B cell (primary cell): ENCODE measurements at regions not wholly inside any gene's neighbourhood (a gene's known extent, or its start where the extent isn't known, plus 50 kb on each side); places are given as distances from the start of the nearest gene placed in this dataset.

Experiments
- ATAC-seq: fragments of 200-7000 bp; cut with Tn5 transposase; one replicate; pipeline ENCODE4 v1.10.0; 2021; ENCODE audit warnings: low read depth, mild to moderate bottlenecking, moderate number of reproducible peaks, moderate library complexity
- CTCF ChIA-PET: fragments of 350-600 bp; sonication (Branson Sonifier 250); formaldehyde crosslinking; loops from one replicate; lab custom pipeline; 2021; ENCODE audit warnings: antibody characterized with exemption, inconsistent platforms; lab: Charles Lee
- POLR2A ChIA-PET: fragments of 350-600 bp; sonication (Branson Sonifier 250); formaldehyde crosslinking; loops from one replicate; lab custom pipeline; 2021; ENCODE audit warnings: antibody characterized with exemption; lab: Charles Lee
- DNase-seq: peaks from one replicate; pipeline ENCODE4 v3.0.0; 2013
- H2AFZ ChIP-seq: 2 replicates; pipeline ENCODE4 v1.6.1; 2012; ENCODE audit warnings: mild to moderate bottlenecking, low read depth, low read length; ENCODE audit not compliant: insufficient read depth, poor library complexity, severe bottlenecking
- H3K27ac ChIP-seq, 2 donors: 1 replicate in 1 of 2; 2 replicates in 1 of 2; pipeline ENCODE4 v1.5.1; 2012 to 2013; ENCODE audit warnings: low read length in 2 of 2, mild to moderate bottlenecking in 2 of 2, moderate library complexity in 1 of 2
- H3K27me3 ChIP-seq, 4 experiments: fragments of 200-600 bp in 1 of 4; sonication (generic) in 1 of 4; replicated peaks in 1 of 4; 1 replicate in 2 of 4; 2 replicates in 2 of 4; pipeline versions ENCODE4 v1.6.1 to v1.7.0; 2013 to 2016; ENCODE audit warnings: low read length in 3 of 4, mild to moderate bottlenecking in 2 of 4, mixed read lengths in 1 of 4, moderate library complexity in 1 of 4; ENCODE audit not compliant: insufficient read depth in 4 of 4, control insufficient read depth in 3 of 4; ENCODE audit errors: control extremely low read depth in 1 of 4
- H3K36me3 ChIP-seq, 2 experiments: replicated peaks in 1 of 2; 1 replicate in 1 of 2; 2 replicates in 1 of 2; pipeline versions ENCODE4 v1.6.1 to v1.7.1; 2013; ENCODE audit warnings: low read length in 1 of 2; ENCODE audit not compliant: insufficient read depth in 2 of 2, control insufficient read depth in 1 of 2; ENCODE audit errors: control extremely low read depth in 1 of 2, extremely low read depth in 1 of 2
- H3K4me1 ChIP-seq, 2 donors: fragments of 200-600 bp in 1 of 2; sonication (generic) in 1 of 2; 1 replicate in 1 of 2; 2 replicates in 1 of 2; pipeline versions ENCODE4 v1.5.1 to v1.6.1; 2013 to 2017; ENCODE audit warnings: low read length in 2 of 2; ENCODE audit not compliant: control insufficient read depth in 2 of 2, insufficient read depth in 2 of 2
- H3K4me2 ChIP-seq: replicated peaks from 2 replicates; pipeline ENCODE3; 2012; ENCODE audit warnings: mild to moderate bottlenecking, low read depth, low read length; ENCODE audit not compliant: poor library complexity, severe bottlenecking
- H3K4me3 ChIP-seq, 5 experiments: fragments of 200-600 bp in 1 of 5; sonication (generic) in 1 of 5; 1 replicate in 3 of 5; 2 replicates in 2 of 5; pipeline versions ENCODE4 v1.5.1 to v1.7.0; 2011 to 2016; ENCODE audit warnings: low read length in 4 of 5, mild to moderate bottlenecking in 4 of 5, low read depth in 2 of 5, control low read depth in 1 of 5, moderate library complexity in 1 of 5; ENCODE audit not compliant: insufficient read depth in 1 of 5; ENCODE audit errors: control extremely low read depth in 1 of 5, extremely low read depth in 1 of 5
- H3K79me2 ChIP-seq: fragments of 200-600 bp; sonication (generic); one replicate; pipeline ENCODE4 v1.6.0; 2016; ENCODE audit warnings: low read length; ENCODE audit not compliant: control insufficient read depth, insufficient read depth
- H3K9ac ChIP-seq: fragments of 200-600 bp; sonication (generic); 2 replicates; pipeline ENCODE4 v1.6.1; 2017; ENCODE audit warnings: mild to moderate bottlenecking, low read length, moderate library complexity
- H3K9me3 ChIP-seq, 3 donors: one replicate each; pipeline versions ENCODE4 v1.6.1 to v1.7.1; 2013; ENCODE audit warnings: low read length in 2 of 3; ENCODE audit not compliant: control insufficient read depth in 2 of 3, insufficient read depth in 1 of 3; ENCODE audit errors: control extremely low read depth in 1 of 3
- H4K20me1 ChIP-seq: 2 replicates; pipeline ENCODE4 v1.6.0; 2012; ENCODE audit warnings: mild to moderate bottlenecking, low read length; ENCODE audit not compliant: insufficient read depth, control insufficient read depth, poor library complexity, severe bottlenecking
- H3K27ac Mint-ChIP-seq: one replicate; pipeline ENCODE4 v1.8.0; 2021; ENCODE audit warnings: mixed read lengths
- H3K27me3 Mint-ChIP-seq: one replicate; pipeline ENCODE4 v1.8.0; 2021; ENCODE audit warnings: mixed read lengths
- H3K4me1 Mint-ChIP-seq: one replicate; pipeline ENCODE4 v1.8.0; 2021; ENCODE audit warnings: mixed read lengths
- H3K4me3 Mint-ChIP-seq: one replicate; pipeline ENCODE4 v1.8.0; 2021; ENCODE audit warnings: mixed read lengths
- H3K9me3 Mint-ChIP-seq: one replicate; pipeline ENCODE4 v1.8.0; 2022; ENCODE audit warnings: mixed read lengths; ENCODE audit not compliant: insufficient read depth
- CTCF ChIP-seq: fragments of 200-600 bp; IDR thresholded peaks from one replicate; pipeline ENCODE4 v1.8.0; 2022; ENCODE audit warnings: antibody characterized with exemption, mild to moderate bottlenecking
- EZH2 ChIP-seq: IDR thresholded peaks from 2 replicates; pipeline ENCODE4 v1.6.1; 2012; ENCODE audit warnings: borderline replicate concordance, low read depth, mild to moderate bottlenecking, moderate library complexity, low read length; ENCODE audit not compliant: insufficient read depth, poor library complexity, severe bottlenecking
- WGBS: methylation state at CpG from one replicate; pipeline ENCODE4 v1.1.5; 2013; ENCODE audit warnings: missing lambda C conversion rate; ENCODE audit not compliant: insufficient coverage; 5-methylcytosine and 5-hydroxymethylcytosine counted together
- intact Hi-C: fragments of 100-400 bp; cut with micrococcal nuclease; formaldehyde crosslinking; loops from one replicate; pipeline ENCODE4 v1.10.0; 2022

DNA sequence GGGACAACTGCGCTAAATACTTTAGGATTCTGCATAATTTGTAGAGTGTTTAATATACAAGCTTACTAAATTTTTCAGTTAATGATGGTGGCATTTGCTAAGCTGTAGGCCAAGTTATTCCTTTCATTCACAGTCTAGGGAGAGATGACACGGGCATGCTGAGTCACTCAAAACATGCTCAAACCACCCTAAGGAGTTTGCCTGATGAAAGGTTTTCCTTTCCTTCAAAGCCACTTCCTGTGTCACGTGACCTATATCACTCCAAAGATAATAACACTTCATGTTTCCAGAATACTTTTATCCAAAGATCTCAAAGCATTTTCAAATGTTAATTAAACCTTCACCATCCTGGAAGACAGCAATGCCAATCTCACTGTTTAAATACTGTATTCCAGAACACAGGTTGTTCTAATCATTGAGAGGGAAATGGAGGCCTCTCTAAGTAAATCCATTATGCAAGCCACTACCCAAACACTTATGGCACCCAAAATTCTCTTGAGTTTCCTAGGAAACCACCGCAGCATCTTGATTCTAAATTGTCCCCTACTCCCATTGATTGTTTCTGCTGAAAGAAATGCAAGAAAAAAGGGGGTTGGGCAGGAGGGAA lies 207.0 kb upstream of the CDKN3 start:
- Mint-ChIP-seq H3K9me3 (no peaks in the 10 kb centered on the region), H3K27ac (no peak overlapping the region), H3K27me3 (peaks cover 8% of the 10 kb centered on the region), H3K4me3 (no peak overlapping the region), H3K4me1 (no peaks in the 10 kb centered on the region)
- Histone ChIP-seq H2AFZ (no peak overlapping the region), H4K20me1 (no peaks in the 10 kb centered on the region), H3K27ac (no peak overlapping the region), H3K4me3 (no peak overlapping the region), H3K9me3 (no peaks in the 10 kb centered on the region), H3K79me2 (no peaks in the 10 kb centered on the region), H3K27me3 (no peaks in the 10 kb centered on the region), H3K9ac (no peak overlapping the region), H3K4me1 (no peaks in the 10 kb centered on the region), H3K4me2 (no peak overlapping the region), H3K36me3 (no peaks in the 10 kb centered on the region)
- 0% methylated on average over 1 of the region's 4 CpGs for WGBS
- POLR2A ChIA-PET = no interaction called here
- CTCF ChIA-PET = interaction anchor here (0.7 kb wide), 1 partner anchor 206 kb away, joined by 3 read pairs; no protein-coding TSS in a partner anchor
- ATAC-seq (no peak), DNase-seq (no peak)
- TF ChIP-seq CTCF (no peak), EZH2 (no peak)
- intact Hi-C loops = no loop called here

- DNase-seq (no peak), ATAC-seq (no peak)
- H3K4me3 ChIP-seq = no peak overlapping the region
- H3K27ac ChIP-seq = no peak overlapping the region
- intact Hi-C loops = no loop called here
- no peak overlapping the region for H3K4me2 ChIP-seq
- no peaks in the 10 kb centered on the region for H3K4me1 ChIP-seq
- Mint-ChIP-seq H3K27me3 (peaks cover 13% of the 10 kb centered on the region), H3K4me3 (no peak overlapping the region), H3K9me3 (no peaks in the 10 kb centered on the region), H3K4me1 (no peaks in the 10 kb centered on the region), H3K27ac (no peak overlapping the region)
- no peaks in the 10 kb centered on the region for H3K36me3 ChIP-seq
- TF ChIP-seq CTCF = no peak
- TF ChIP-seq EZH2 = no peak
- H3K27me3 ChIP-seq = no peaks in the 10 kb centered on the region
- H3K79me2 ChIP-seq = no peaks in the 10 kb centered on the region
- no peak overlapping the region for H2AFZ ChIP-seq
- WGBS = 83% methylated on average over 1 of the region's 2 CpGs
- no peak overlapping the region for H3K9ac ChIP-seq
- H3K9me3 ChIP-seq = no peaks in the 10 kb centered on the region
- POLR2A ChIA-PET = no interaction called here
- CTCF ChIA-PET = no interaction called here
- no peaks in the 10 kb centered on the region for H4K20me1 ChIP-seq
Observed at GRCh38 chr14:54191846-54192245, 205.0 kb upstream of the CDKN3 start.
